ENCODE measurements at regions not wholly inside any gene's neighbourhood (a gene's known extent, or its start where the extent isn't known, plus 50 kb on each side); places are given as distances from the start of the nearest gene placed in this dataset.

- TF ChIP-seq GATA2 (IDR thresholded peaks at IDR 0.05; ENCODE audit: low read depth, low read length), result no peak
- no peak for TF ChIP-seq GATA3 (IDR thresholded peaks at IDR 0.05; ENCODE audit: low read depth, low read length)
Measured at GRCh38 chr10:91105269-91105668, 115.2 kb upstream of the PCGF5 start.

- TF ChIP-seq GATA3 (IDR thresholded peaks at IDR 0.05; ENCODE audit: low read depth, low read length) (no peak), GATA2 (IDR thresholded peaks at IDR 0.05; ENCODE audit: low read depth, low read length) (no peak)
Measured at GRCh38 chr10:91108820-91109219, 111.6 kb upstream of the PCGF5 start.

DNA sequence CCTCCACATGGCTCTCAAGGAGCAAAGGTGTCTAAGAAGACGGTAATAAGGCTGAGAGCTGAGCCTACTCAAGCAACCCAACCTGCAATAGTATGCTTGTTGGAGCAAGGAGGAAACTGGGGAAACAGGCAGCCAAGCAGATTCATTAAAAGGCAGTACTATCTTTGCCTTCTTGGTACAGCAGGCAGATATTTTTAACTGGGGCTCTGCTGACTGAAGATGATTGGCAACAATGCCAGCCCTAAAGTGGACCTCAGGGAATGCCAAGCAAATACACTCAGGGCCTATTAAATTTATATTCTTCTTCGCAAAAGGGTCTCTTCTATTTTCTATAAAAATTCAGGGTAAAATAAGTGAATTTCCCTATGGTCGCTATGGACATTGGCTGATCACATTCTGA is 109.4 kb upstream of the PCGF5 start:
- TF ChIP-seq GATA3 (IDR thresholded peaks at IDR 0.05; ENCODE audit: low read depth, low read length), result no peak
- TF ChIP-seq GATA2 (IDR thresholded peaks at IDR 0.05; ENCODE audit: low read depth, low read length), result no peak

- TF ChIP-seq GATA3 (IDR thresholded peaks at IDR 0.05; ENCODE audit: low read depth, low read length) (no peak), GATA2 (IDR thresholded peaks at IDR 0.05; ENCODE audit: low read depth, low read length) (no peak)
Measured at GRCh38 chr10:91115618-91116390, 104.7 kb upstream of the PCGF5 start.

DNA sequence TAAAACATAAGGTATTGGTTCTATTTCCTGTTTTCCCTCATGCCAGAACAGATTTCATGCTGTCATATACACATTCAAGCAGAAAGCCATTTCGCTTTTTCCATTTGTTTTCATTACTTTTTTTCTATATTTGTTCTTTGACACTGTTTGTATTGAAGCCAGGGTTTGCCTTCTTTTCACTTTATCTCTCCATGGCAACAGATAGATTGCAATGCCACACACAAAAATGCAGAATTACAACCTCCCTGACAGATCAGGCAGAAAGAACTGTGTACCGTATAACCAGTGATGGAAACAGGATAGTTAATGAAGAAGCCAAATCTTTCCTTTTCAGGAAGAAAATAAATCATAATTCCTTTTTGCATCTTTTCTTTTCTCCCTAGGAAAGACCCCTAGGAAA is 103.0 kb upstream of the PCGF5 start:
- no peak for TF ChIP-seq GATA2 (IDR thresholded peaks at IDR 0.05; ENCODE audit: low read depth, low read length)

DNA sequence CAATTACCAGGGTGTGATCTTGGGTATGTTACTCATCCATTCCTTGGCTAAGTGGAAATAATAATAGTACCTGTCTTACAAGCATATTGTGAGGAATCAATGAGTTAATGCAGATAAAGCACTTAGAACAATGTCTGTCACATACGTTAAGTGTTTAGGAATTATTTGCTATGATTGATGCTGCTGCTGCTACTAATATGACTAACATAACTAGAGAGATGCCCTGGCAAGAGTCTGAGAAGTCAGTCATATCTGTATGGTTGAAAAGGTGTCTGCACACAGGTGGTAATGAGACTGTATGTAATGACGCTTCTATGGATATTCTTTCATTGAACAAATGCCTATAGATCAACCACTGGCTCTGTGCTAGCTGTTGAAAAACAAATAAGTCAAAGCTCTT is 100.1 kb upstream of the PCGF5 start:
- no peak for TF ChIP-seq GATA3 (IDR thresholded peaks at IDR 0.05; ENCODE audit: low read depth, low read length)
- TF ChIP-seq GATA2 (IDR thresholded peaks at IDR 0.05; ENCODE audit: low read depth, low read length), result no peak

DNA sequence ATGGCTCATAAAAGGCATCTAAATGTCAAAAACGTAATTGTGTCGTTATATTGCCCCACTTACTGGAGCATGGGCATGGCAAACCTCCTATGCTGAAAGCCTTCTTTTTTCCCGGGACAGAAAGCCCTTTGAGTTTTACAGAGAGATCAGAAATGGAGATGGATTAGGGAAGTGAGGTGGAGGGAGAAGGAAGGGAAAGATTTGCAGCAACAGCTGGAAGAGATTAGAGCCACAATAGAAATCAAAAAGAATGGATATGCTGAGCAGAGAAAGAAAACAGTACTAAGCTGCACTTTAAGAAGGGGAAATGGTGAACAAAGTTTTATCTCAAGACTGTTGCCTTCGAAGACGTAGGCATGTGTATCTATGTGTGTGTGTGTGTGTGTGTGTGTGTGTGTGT is 97.2 kb upstream of the PCGF5 start:
- TF ChIP-seq GATA3 (IDR thresholded peaks at IDR 0.05; ENCODE audit: low read depth, low read length), result no peak

DNA sequence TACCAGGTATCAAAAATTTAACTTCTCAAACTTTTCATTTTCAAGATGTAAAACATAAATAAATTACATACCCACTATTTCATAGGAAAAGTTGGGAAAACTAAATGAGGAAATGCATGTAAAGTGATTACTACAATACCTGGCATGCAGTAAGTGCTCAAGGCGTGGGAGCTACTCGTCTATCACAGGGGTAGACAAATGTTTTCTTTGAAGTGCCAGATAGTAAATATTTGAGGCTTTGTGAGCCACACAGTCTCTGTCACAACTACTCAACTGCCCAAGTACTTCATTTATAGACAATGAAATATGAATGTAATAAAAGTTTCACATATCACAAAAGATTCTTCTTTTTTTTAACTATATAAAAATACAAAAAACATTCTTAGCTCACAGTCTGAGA is 96.4 kb upstream of the PCGF5 start:
- TF ChIP-seq GATA2 (IDR thresholded peaks at IDR 0.05; ENCODE audit: low read depth, low read length) (no peak), GATA3 (IDR thresholded peaks at IDR 0.05; ENCODE audit: low read depth, low read length) (no peak)

GRCh38 chr10:91126471-91126870 is 94.0 kb upstream of the PCGF5 start:
- TF ChIP-seq GATA2 (IDR thresholded peaks at IDR 0.05; ENCODE audit: low read depth, low read length), result no peak
- TF ChIP-seq GATA3 (IDR thresholded peaks at IDR 0.05; ENCODE audit: low read depth, low read length), result no peak

DNA sequence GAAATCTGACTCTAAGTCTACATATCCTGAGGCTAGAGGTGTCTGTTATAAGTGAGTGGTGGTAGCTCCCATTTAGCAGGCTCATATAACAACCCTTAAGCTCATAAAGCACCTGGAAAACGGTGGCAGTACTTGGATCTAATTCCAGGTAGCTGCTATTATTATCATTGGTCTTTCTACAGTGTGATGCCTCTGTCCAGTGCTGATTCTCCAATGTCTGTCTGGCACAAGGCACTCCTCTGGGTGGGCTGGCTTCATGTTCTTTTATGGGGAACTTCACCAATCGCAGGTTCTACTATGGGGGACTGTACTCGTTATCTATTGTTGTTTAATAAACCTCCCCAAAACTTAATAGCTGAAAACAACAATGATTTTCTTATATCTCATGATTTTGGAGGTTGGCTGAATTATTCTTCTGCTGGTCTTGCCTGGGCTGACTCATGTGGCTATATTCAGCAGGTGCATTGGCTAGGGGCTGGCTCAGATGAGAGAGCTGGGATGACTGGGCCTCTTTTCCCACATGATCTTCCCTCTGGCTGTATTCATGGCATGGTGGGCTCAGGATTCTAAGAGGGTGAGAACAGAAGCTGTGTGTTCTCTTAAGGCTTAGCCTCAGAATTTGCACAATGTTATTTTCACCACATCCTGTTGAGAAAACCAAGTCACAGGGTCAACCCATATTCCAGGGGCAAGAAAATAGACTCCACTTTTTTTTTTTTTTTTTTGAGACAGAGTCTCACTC is 93.0 kb upstream of the PCGF5 start:
- no peak for TF ChIP-seq GATA2 (IDR thresholded peaks at IDR 0.05; ENCODE audit: low read depth, low read length)
- TF ChIP-seq GATA3 (IDR thresholded peaks at IDR 0.05; ENCODE audit: low read depth, low read length), result no peak

DNA sequence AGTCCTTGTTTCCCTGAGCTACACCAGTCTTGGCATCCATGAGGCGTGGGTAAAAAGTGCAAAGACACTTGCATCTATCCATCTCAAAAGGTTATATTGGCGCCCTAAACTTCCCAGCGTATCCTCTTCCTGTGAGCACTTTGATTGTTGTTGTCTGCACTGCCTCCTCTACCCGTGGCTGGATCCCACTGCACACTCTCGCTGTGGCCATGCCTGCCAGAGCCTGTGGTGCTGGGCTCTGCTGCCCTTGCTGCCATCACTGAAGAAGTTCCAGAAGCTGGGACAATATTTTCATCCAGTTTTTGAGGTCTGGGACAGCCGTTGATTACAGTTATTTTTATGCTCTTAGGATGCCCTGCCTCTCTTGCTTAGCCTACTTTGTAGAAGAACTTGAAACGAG is 85.3 kb upstream of the PCGF5 start:
- no peak for TF ChIP-seq GATA3 (IDR thresholded peaks at IDR 0.05; ENCODE audit: low read depth, low read length)
- TF ChIP-seq GATA2 (IDR thresholded peaks at IDR 0.05; ENCODE audit: low read depth, low read length), result no peak

DNA sequence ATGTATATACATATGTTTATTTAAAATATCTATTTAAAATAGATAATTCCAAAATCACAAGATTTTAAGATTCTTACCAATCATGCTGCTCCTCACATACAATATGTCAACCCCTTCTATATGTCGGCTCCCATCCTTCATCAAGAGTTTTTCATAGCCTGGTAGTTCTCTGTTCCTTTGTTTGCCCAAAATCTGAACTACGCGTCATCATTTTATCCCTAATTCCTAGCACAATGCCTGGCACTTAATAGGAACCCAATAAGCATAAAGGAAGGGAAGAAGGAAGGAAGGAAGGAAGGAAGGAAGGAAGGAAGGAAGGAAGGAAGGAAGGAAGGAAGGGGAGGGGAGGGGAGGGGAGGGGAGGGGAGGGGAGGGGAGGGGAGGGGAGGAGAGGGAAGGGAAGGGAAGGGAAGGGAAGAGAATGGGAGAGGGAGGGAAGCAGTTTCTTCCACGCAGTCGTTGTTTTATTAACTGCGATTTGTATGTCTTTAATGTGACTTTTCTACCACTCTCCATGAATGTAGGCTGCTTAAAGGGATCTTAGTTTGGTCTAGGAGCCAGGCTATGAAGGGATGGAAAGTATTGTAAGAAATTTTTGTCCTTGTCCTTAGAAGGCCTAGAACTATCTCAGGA is 83.3 kb upstream of the PCGF5 start:
- TF ChIP-seq GATA2 (IDR thresholded peaks at IDR 0.05; ENCODE audit: low read depth, low read length) (no peak), GATA3 (IDR thresholded peaks at IDR 0.05; ENCODE audit: low read depth, low read length) (no peak)

GRCh38 chr10:91137822-91138221 is 82.6 kb upstream of the PCGF5 start:
- TF ChIP-seq GATA2 (IDR thresholded peaks at IDR 0.05; ENCODE audit: low read depth, low read length), result 0 out of 2 replicates have a peak, but pooled peaks have one; percentile 20
- TF ChIP-seq GATA3 (IDR thresholded peaks at IDR 0.05; ENCODE audit: low read depth, low read length), result no peak

DNA sequence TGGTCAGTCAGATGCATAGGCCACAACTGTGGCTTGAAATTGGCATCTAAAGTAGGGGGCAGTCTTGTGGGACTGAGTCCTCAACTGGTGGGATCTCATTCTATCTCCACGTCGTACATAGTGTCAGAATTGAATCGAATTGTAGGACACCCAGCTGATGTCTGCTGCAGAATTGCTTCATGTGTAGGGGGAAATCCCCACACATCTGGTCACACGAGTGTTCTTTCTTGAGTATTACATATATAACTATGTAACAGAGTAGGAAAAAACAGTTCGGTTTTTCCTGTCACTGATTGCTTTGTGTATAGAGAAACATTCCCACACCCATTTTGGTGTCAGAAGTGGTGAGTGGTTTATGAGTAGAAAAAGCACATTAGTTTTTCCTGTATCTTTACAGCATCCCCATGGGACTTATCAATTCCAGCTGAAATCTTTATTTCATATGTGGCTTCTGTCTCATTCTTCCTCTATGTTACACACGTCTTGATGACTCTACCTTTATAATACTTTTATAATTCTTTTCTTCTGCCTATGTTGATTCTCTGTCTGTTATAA is 79.4 kb upstream of the PCGF5 start:
- no peak for TF ChIP-seq GATA3 (IDR thresholded peaks at IDR 0.05; ENCODE audit: low read depth, low read length)
- TF ChIP-seq GATA2 (IDR thresholded peaks at IDR 0.05; ENCODE audit: low read depth, low read length), result no peak
